Esophagus mucosa (tissue), 1 donor: ENCODE measurements at regions not wholly inside any gene's neighbourhood (a gene's known extent, or its start where the extent isn't known, plus 50 kb on each side); places are given as distances from the start of the nearest gene placed in this dataset.

Experiments
- ATAC-seq: fragments of 200-7000 bp; cut with Tn5 transposase; one replicate; pipeline ENCODE4 v1.9.1; 2020
- donor health status: DM: yes; HTN: yes; CAD: no.

- no peak for ATAC-seq
Measured at GRCh38 chr4:59904331-59904730, 1295.8 kb upstream of the ADGRL3 start.

DNA sequence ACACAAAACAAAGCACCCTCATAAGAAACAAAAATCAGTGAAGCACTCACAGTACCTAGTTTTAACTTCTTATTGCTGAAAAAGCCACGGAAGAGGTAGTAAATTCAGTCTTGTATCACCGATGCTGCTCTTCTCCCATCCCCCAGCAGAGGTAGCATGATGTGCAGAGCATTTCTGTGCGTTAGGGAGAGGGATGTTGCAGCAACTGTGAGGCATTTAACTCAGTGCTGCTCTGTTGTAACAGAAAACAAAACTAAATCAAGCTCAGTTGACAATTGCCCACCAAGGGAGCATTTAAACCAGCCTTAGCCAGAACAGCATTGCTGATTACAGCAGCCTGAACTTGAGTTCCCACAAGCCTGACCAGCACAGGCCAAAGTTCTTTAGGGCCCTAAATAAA, 1279.7 kb upstream of the ADGRL3 start:
- ATAC-seq, result no peak

GRCh38 chr4:59925290-59925689, 1274.8 kb upstream of the ADGRL3 start:
- ATAC-seq, result no peak

DNA sequence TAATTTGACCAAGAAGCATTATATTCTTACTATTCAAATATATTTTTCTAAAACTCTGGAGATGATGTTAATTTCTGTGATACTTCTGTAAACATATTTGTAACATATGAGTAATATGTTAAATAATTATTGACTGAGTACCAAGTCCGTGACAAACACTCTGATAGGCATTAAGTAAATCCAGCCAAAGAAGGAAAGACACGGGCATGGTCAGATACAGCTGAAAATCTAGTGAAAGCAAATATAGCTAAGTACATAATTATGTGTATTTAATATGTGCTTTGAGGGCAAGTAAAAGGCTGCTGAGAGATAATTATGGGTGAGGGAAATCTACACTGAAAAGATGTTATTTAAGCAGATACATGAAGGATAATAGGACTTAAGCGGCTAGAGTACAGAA, 1263.6 kb upstream of the ADGRL3 start:
- no peak for ATAC-seq

DNA sequence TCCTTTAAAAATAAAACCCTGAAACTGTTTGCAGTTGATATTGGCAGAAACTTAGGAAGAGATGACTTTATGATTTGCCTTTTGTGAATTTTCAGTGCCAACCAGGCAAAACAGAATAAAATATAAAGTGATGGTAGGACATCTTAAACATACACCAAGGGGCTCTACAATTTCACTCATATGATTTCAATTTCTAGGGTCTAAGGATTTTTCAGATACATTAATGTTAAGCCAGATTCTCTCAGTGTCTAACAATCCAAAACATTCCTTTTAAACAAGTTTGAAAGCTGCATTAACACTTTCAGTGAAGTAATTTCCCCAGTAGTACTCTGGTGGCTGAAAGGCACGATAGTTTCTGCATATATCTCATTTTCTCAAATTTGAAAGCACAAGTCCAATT, 1262.0 kb upstream of the ADGRL3 start:
- ATAC-seq, result no peak

GRCh38 chr4:59945277-59945676, 1254.8 kb upstream of the ADGRL3 start:
- no peak for ATAC-seq

DNA sequence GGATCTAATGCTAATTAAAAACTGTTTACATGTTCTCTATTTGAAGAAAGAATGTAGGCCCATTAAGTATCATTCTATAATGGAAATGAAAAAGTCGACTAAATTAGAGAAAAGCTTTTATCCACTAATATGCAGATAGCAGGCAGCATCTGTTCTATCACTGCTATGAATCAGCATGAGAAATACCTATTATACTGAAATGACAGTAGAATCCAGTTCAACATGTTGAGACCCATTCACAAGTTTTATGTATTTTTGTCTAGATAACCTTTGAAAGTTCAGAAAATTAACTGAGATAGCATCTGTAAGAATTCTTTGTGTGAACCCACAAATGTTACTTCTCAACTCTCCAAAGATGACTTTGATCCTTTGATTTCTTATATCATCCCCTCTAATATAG, 1254.4 kb upstream of the ADGRL3 start:
- ATAC-seq, result no peak

GRCh38 chr4:59956366-59956765, 1243.8 kb upstream of the ADGRL3 start:
- ATAC-seq, result no peak

DNA sequence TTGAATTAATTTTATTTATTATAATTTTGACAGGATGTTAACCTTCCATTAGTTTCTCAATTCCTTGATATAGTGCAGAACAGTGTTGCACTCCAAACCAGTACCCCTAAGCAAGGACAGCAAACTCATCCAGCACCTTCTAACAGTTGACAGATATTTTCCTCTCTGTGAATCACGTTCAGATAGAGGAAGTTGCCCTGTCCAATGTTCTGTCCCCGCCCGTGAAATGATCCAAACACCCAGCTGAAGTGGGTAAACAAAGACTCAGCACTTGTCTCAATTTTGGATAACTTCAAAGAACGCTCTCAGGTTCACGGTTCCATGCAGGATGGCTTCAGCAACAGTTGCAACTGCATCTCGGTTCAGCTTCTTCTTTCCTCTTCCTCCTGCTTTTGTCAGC, 1240.0 kb upstream of the ADGRL3 start:
- ATAC-seq, result no peak

GRCh38 chr4:59966758-59967157, 1233.4 kb upstream of the ADGRL3 start:
- no peak for ATAC-seq

DNA sequence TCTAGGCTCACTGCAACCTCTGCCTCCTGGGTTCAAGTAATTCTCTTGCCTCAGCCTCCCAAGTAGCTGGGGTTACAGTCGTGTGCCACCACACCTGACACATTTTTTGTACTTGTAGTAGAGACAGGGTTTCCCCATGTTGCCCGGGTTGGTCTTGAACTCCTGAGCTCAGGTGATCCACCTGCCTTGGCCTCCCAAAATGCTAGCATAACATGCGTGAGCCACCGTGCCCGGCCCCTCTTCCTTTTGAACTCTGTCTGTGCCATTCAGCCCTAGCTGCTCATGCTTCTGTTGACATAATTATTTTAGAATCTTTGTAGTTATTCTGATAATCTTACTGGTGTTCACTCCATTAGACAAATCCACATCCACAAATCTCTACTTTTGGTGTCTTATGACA, 1231.3 kb upstream of the ADGRL3 start:
- no peak for ATAC-seq

DNA sequence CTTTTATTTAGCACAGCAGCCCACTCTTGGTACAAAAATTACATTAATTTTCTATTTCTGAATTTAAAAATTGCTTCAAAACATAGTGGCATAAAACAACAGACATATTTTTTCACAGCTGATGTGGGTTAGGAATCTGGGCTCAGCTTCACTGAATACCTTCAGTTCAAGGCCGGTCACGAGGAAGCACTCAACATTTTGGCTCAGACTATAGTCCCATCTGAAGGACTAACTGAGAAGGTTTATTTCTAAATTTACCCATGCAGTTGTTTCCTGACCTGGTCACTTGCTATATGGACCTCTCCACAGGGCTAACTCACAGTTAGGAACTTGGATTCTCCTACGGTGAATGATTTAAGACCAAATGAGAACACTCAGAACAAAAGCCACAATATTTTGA, 1230.2 kb upstream of the ADGRL3 start:
- ATAC-seq, result no peak

- no peak for ATAC-seq
Measured at GRCh38 chr4:59971952-59972351, 1228.2 kb upstream of the ADGRL3 start.

DNA sequence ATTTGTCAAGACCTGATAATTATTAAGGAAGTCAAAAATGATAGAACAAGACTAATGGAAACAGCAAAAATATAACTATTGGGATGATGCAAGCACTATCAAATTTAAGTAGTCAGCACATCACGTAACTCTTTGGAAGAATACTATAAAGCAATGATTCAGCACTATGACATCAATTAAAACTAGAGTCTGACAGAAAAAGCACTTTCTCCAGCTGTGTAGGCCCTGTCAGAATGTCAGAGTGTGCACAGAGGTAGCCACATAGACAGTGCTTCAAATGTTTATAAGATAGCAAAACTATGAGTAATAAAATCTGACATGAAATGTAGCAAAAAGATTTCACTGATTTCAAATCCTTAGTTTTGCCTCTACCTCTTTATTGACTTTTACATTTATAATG, 1226.6 kb upstream of the ADGRL3 start:
- no peak for ATAC-seq

GRCh38 chr4:59979061-59979460, 1221.1 kb upstream of the ADGRL3 start:
- no peak for ATAC-seq

- no peak for ATAC-seq
Measured at GRCh38 chr4:59983852-59984251, 1216.3 kb upstream of the ADGRL3 start.

DNA sequence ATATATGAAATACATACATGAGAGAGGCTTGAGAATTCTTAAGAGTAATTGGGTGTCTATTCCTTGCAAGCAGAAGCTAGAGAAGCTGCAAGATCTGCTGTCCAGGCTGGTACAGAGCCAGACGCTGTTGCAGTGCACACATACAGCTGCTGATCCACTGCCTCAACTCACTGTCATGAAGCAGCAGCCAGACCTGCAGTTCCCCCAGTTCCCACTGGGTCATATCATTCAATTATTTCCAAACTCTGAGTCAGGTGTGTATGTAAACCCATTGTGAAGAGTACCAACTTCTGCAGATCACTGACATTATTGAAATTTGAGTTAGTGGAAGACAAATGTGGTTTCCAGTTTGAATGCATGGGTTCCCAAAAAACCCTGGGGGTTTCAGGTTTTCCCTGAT, 1212.8 kb upstream of the ADGRL3 start:
- no peak for ATAC-seq

DNA sequence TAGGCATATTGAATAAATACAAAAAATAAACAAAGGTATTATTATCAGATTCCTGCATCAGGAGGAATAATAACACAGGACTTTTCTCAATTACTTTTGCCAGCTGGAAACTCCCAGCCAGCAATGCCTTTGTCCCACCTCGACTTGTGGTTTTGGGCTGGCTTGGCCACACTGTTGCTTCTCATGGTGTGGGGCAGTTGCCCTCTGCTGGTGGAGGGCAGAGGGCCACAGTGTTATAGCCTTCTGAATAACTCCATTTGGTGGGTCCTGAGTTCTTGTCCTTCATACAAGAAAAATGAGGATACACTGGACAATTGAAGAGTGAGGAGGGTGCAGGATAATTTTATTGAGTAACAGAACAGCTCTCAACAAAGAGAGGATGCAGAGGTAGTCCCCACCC, 1206.0 kb upstream of the ADGRL3 start:
- ATAC-seq, result no peak

DNA sequence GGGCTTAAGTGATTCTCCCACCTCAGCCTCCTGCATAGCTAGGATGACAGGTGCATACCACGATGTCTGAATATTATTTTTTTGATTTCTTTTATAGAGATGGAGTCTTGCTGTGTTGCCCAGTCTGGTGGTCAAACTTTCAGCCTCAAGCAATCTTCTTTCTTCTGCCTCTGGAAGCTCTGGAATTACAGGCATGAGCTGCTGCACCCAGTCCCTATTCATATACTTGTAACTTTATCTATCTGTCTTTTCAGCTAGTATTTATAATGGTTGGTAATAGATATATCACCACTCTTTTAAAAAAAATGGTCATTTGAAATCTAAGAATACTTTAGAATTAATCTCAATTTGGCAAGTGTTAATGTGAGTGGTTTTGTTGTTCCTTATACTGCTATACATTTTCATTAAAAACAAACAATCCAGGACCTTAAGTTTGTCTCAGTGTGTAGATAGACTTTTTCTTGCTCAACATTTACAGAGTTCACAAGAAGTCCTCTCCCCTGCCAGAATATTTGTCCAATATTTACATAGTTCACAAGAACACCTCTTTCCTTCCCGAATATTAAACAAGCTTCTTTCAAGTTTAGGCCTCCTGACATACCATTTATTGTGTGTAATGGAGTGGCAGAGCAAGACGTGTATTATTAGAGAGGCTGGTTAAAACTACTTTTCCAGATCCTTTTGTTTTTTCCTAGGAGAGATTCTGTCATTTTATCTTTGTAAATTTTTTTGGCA, 1197.4 kb upstream of the ADGRL3 start:
- no peak for ATAC-seq

- no peak for ATAC-seq
Measured at GRCh38 chr4:60013464-60014184, 1186.5 kb upstream of the ADGRL3 start.

- no peak for ATAC-seq
Measured at GRCh38 chr4:60016971-60017370, 1183.2 kb upstream of the ADGRL3 start.

GRCh38 chr4:60019180-60019579, 1180.9 kb upstream of the ADGRL3 start:
- no peak for ATAC-seq

DNA sequence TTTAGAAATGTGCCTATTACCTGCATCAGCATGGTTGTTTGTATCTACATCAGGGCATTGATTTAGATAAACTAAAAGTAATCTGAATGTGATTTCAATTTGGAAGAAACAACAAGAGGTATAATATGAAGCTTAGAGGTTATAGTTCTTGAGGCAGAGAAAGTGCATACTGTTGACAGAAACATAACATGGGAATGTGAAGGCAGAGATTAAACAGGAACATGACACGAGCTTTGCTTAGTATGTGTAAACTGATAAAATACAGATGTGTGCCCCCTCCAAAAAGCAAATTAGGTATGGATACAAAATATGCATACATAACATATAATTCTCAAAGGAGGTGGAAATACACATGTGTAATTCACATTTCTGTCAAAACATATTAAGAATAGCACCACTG, 1180.2 kb upstream of the ADGRL3 start:
- ATAC-seq, result no peak

DNA sequence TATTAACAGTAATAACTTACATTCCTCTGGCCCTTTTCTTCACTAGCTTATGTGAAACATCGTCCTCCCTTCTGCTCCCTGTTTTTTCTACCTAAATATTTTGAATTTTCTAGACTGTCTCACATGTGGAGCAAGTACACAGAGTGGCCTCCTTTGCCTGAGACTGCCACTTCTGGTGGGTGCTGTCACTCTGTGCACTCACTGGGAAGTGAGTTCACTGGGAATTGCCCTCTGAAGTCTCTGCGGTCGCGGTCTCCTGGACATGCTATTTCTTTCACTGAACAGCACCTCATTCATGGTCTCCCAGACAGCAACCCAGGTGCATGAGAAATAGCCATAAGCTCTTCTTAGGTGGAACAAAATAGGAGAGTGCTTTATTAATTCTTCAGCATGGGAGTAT, 1179.7 kb upstream of the ADGRL3 start:
- no peak for ATAC-seq

DNA sequence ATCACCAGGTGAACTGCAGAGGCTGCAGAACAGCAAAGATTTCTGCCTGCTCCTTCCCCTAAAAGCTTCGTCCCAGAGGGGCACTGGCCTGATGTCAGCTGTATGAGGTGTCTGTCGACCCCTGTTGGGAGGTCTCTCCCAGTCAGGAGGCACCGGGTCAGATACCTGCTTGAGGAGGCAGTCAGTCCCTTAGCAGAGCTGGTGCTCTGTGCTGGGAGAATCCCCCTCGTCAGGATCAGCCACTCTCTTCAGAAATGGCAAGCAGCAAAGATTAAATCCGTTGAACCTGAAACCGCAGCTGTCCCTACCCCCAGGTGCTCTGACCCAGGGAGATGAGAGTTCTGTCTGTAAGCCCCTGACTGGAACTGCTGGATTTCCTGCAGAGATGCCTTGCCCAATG, 1166.3 kb upstream of the ADGRL3 start:
- ATAC-seq, result no peak
